ENCODE measurements at regions not wholly inside any gene's neighbourhood (a gene's known extent, or its start where the extent isn't known, plus 50 kb on each side); places are given as distances from the start of the nearest gene placed in this dataset.

DNA sequence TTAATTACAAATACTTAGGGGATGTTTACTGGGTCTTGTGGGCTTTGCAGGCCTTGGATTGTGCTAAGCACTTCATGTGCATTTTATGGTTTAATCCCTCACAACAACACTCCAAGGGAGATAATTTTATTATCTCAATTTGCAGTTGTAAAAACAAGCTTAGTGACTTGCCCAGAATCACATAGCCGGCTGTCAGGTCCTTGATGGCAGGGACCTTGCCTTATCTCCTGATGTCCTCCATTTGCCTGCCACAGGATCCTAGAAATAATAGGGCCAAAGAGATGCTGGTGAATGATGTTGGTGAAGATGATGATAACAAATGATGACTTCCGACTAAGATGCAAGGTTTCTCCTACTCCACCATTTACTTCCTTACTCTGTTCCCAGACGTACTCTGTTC is 385.4 kb downstream of the TMEM135 start:
- CTCF ChIA-PET (ENCODE audit: partially characterized antibody), result interaction anchor here (0.6 to 10.3 kb wide), 8 partner anchors 8 to 328 kb away, joined by 3 to 192 read pairs (median 10); no protein-coding TSS in a partner anchor
- H2AK5ac ChIP-seq (ENCODE audit: low read depth, low read length), result no peak overlapping the region
- no peak for TF ChIP-seq MAFK (IDR thresholded peaks at IDR 0.05; ENCODE audit: low read depth, low read length)
- no peak for TF ChIP-seq CTCF (IDR thresholded peaks at IDR 0.05; ENCODE audit: control extremely low read depth in 1 of 3, insufficient read depth in 1 of 3, low read depth in 1 of 3, low read length in 3 of 3)
- TF ChIP-seq EP300 (IDR thresholded peaks at IDR 0.05; ENCODE audit: borderline replicate concordance in 1 of 2, low read depth in 2 of 2, low read length in 2 of 2), result no peak
- TF ChIP-seq, protein P1, sequence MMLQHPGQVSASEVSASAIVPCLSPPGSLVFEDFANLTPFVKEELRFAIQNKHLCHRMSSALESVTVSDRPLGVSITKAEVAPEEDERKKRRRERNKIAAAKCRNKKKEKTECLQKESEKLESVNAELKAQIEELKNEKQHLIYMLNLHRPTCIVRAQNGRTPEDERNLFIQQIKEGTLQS (IDR thresholded peaks at IDR 0.05; ENCODE audit: insufficient read depth, low read depth, low read length), result no peak
- TF ChIP-seq HDAC6 (IDR thresholded peaks at IDR 0.05; ENCODE audit: low read depth, low read length), result no peak
- no peak for TF ChIP-seq EZH2 (IDR thresholded peaks at IDR 0.05; ENCODE audit: low read depth, low read length, severe bottlenecking)
- TF ChIP-seq USF2 (IDR thresholded peaks at IDR 0.05; ENCODE audit: low read length), result no peak
- no peak for TF ChIP-seq ASH2L (IDR thresholded peaks at IDR 0.05; ENCODE audit: low read length)
- no peak for TF ChIP-seq CTBP2 (IDR thresholded peaks at IDR 0.05; ENCODE audit: borderline replicate concordance, insufficient read depth, insufficient read length, low read length)
- no peak for TF ChIP-seq POLR2AphosphoS5 (IDR thresholded peaks at IDR 0.05; ENCODE audit: low read depth, low read length)

More for the DNA sequence above, 385.4 kb downstream of the TMEM135 start:
- no peaks in the 10 kb centered on the region for H4K20me1 ChIP-seq (replicated peaks in 1 of 2; ENCODE audit: control insufficient read depth in 1 of 2, insufficient read depth in 2 of 2, low read length in 2 of 2)
- H3K4me2 ChIP-seq (ENCODE audit: insufficient read depth in 1 of 2, low read depth in 2 of 2, low read length in 2 of 2), result no peak overlapping the region
- no peak overlapping the region for H3K27ac ChIP-seq (ENCODE audit: low read depth, low read length)
- no peaks in the 10 kb centered on the region for H3K9me3 ChIP-seq (ENCODE audit: insufficient read depth in 2 of 2, low read depth in 1 of 2, low read length in 1 of 2)
- no peak for FAIRE-seq
- H3K4ac ChIP-seq (replicated peaks; ENCODE audit: insufficient read length, low read depth, low read length), result no peak overlapping the region
- DNase-seq (ENCODE audit: low read depth in 1 of 2, low spot score in 2 of 2), result no peak
- H3K9ac ChIP-seq (replicated peaks in 1 of 4; ENCODE audit: extremely low read depth in 1 of 4, low read depth in 3 of 4, low read length in 3 of 4), result no peak overlapping the region
- no peaks in the 10 kb centered on the region for H3K4me1 ChIP-seq (replicated peaks in 1 of 4; ENCODE audit: control insufficient read depth in 3 of 4, insufficient read depth in 4 of 4, low read length in 3 of 4)
- H2BK5ac ChIP-seq (ENCODE audit: low read depth, low read length), result no peak overlapping the region
- no peak overlapping the region for H2AFZ ChIP-seq (ENCODE audit: low read length)
- no peaks in the 10 kb centered on the region; the same call in 1 of the 2 replicates for H3K23me2 ChIP-seq (ENCODE audit: low read depth, low read length)
- no peaks in the 10 kb centered on the region for H3K79me1 ChIP-seq (ENCODE audit: low read depth, low read length)
- no peak overlapping the region for H4K5ac ChIP-seq (ENCODE audit: insufficient read length, low read depth, low read length)
- no peak overlapping the region; the same call in 1 of the 2 replicates for H2BK20ac ChIP-seq (ENCODE audit: low read length)
- no peaks in the 10 kb centered on the region for H3K36me3 ChIP-seq (ENCODE audit: control insufficient read depth in 2 of 4, insufficient read depth in 4 of 4, low read length in 3 of 4)
- H3K56ac ChIP-seq (replicated peaks; ENCODE audit: insufficient read length, low read depth, low read length), result no peak overlapping the region
- no peak overlapping the region for H3K23ac ChIP-seq (ENCODE audit: insufficient read length)
- POLR2A ChIA-PET (ENCODE audit: partially characterized antibody), result no interaction called here
- no peaks in the 10 kb centered on the region for H3K79me2 ChIP-seq (ENCODE audit: control insufficient read depth in 1 of 2, insufficient read depth in 2 of 2, low read length in 2 of 2)
- no peak overlapping the region for H3K4me3 ChIP-seq (ENCODE audit: extremely low read depth in 1 of 4, insufficient read depth in 2 of 4, low read depth in 3 of 4, low read length in 4 of 4)
- H4K8ac ChIP-seq (ENCODE audit: extremely low read depth, insufficient read depth, low read length), result no peak overlapping the region
- H2BK12ac ChIP-seq (ENCODE audit: low read depth, low read length), result no peak overlapping the region
- no peak overlapping the region for H3K14ac ChIP-seq (ENCODE audit: insufficient read length)
- no peak overlapping the region for H2BK120ac ChIP-seq (replicated peaks; ENCODE audit: low read depth, low read length)
- 94% methylated on average over 3 of the region's 3 CpGs; no CpG with 5 or more reads in 1 of the 2 experiments for WGBS, 2 experiments (ENCODE audit: extremely low coverage in 1 of 2, insufficient coverage in 1 of 2, insufficient read length in 1 of 2, insufficient replicate concordance in 2 of 2, low coverage in 1 of 2, low lambda C conversion rate in 2 of 2, missing lambda C conversion rate in 1 of 2)
- no peak overlapping the region for H4K91ac ChIP-seq (replicated peaks; ENCODE audit: insufficient read length, low read length)
- H3K18ac ChIP-seq (ENCODE audit: extremely low read depth, low read length), result no peak overlapping the region
- H3K27me3 ChIP-seq (replicated peaks in 1 of 4; ENCODE audit: control insufficient read depth in 3 of 4, extremely low read depth in 1 of 4, insufficient read depth in 3 of 4, low read length in 3 of 4), result no peaks in the 10 kb centered on the region
- H2BK15ac ChIP-seq (ENCODE audit: low read length), result no peak overlapping the region
